GM23338 (cell line): ENCODE measurements at regions not wholly inside any gene's neighbourhood (a gene's known extent, or its start where the extent isn't known, plus 50 kb on each side); places are given as distances from the start of the nearest gene placed in this dataset.

ENCODE experiments used
- ATAC-seq: fragments of 200-7000 bp; cut with Tn5 transposase; 3 replicates; pipeline ENCODE4 v1.9.1; 2020
- DNase-seq: peaks from one replicate; pipeline ENCODE4 v3.0.0-alpha.2; 2015; ENCODE audit warnings: low spot score
- H2AFZ ChIP-seq: fragments of 200-600 bp; sonication (generic); 2 replicates; pipeline ENCODE4 v1.8.0; 2016; ENCODE audit warnings: antibody characterized with exemption, mild to moderate bottlenecking, moderate library complexity
- H3F3A ChIP-seq: fragments of 200-600 bp; sonication (generic); replicated peaks from 2 replicates; pipeline ENCODE4 v1.8.0; 2017; ENCODE audit warnings: antibody characterized with exemption, mixed run types, low read depth
- H3K27ac ChIP-seq: fragments of 200-600 bp; sonication (generic); 2 replicates; pipeline ENCODE4 v1.6.1; 2016; ENCODE audit warnings: low read depth
- H3K27me3 ChIP-seq: fragments of 200-600 bp; sonication (generic); 2 replicates; pipeline ENCODE4 v1.8.0; 2016; ENCODE audit warnings: mild to moderate bottlenecking, mixed run types, moderate library complexity; ENCODE audit not compliant: insufficient read depth
- H3K36me3 ChIP-seq: fragments of 200-600 bp; sonication (generic); 2 replicates; pipeline ENCODE4 v1.8.0; 2016; ENCODE audit warnings: mild to moderate bottlenecking; ENCODE audit not compliant: insufficient read depth
- H3K4me1 ChIP-seq: fragments of 200-600 bp; sonication (generic); 2 replicates; pipeline ENCODE4 v1.8.0; 2016; ENCODE audit warnings: mild to moderate bottlenecking, moderate library complexity; ENCODE audit not compliant: insufficient read depth
- H3K4me2 ChIP-seq: fragments of 200-600 bp; sonication (generic); 2 replicates; pipeline ENCODE4 v1.7.1; 2017; ENCODE audit warnings: mixed run types
- H3K4me3 ChIP-seq: fragments of 200-600 bp; sonication (generic); 2 replicates; pipeline ENCODE4 v1.6.1; 2016; ENCODE audit warnings: mixed run types
- H3K79me2 ChIP-seq: fragments of 200-600 bp; sonication (generic); replicated peaks from 2 replicates; pipeline ENCODE4 v1.8.0; 2017; ENCODE audit warnings: mild to moderate bottlenecking; ENCODE audit not compliant: insufficient read depth
- H3K9me2 ChIP-seq: fragments of 200-600 bp; sonication (generic); 2 replicates; pipeline ENCODE4 v1.8.0; 2017; ENCODE audit not compliant: insufficient read depth
- H4K20me1 ChIP-seq: fragments of 200-600 bp; sonication (generic); replicated peaks from 2 replicates; pipeline ENCODE4 v1.8.0; 2017; ENCODE audit warnings: mild to moderate bottlenecking; ENCODE audit not compliant: insufficient read depth
- H3K27ac Mint-ChIP-seq: 2 replicates; pipeline ENCODE4 v1.8.0; 2020; ENCODE audit warnings: inconsistent platforms, mild to moderate bottlenecking, moderate library complexity, mixed read lengths
- H3K27me3 Mint-ChIP-seq: 3 replicates; pipeline ENCODE4 v1.8.0; 2022; ENCODE audit warnings: low read depth, mild to moderate bottlenecking, moderate library complexity, mixed read lengths, inconsistent platforms; ENCODE audit not compliant: insufficient read depth, poor library complexity
- H3K36me3 Mint-ChIP-seq: 3 replicates; pipeline ENCODE4 v1.8.0; 2021; ENCODE audit warnings: low read depth, mild to moderate bottlenecking, inconsistent platforms, moderate library complexity, mixed read lengths
- H3K4me1 Mint-ChIP-seq: 3 replicates; pipeline ENCODE4 v1.8.0; 2020; ENCODE audit warnings: mild to moderate bottlenecking, inconsistent platforms, mixed read lengths
- H3K4me3 Mint-ChIP-seq: 3 replicates; pipeline ENCODE4 v1.8.0; 2021; ENCODE audit warnings: moderate library complexity, mild to moderate bottlenecking, inconsistent platforms, mixed read lengths
- H3K9me3 Mint-ChIP-seq: 3 replicates; pipeline ENCODE4 v1.8.0; 2020; ENCODE audit warnings: moderate library complexity, mild to moderate bottlenecking, inconsistent platforms, mixed read lengths
- CREB1 ChIP-seq: fragments of 250-450 bp; sonication (Bioruptor Pico); IDR thresholded peaks from 2 replicates; pipeline ENCODE4 v1.5.0; 2020; ENCODE audit warnings: low read depth, mild to moderate bottlenecking, moderate library complexity
- CTCF ChIP-seq, 2 experiments: fragments of 200-600 bp in 1 of 2; sonication (generic) in 1 of 2; conservative IDR thresholded peaks; 2 replicates each; pipeline versions ENCODE4 v1.5.1 to v1.6.1; 2016 to 2017; ENCODE audit warnings: antibody characterized with exemption in 2 of 2, low read depth in 2 of 2, mild to moderate bottlenecking in 2 of 2, moderate library complexity in 1 of 2
- ETS1 ChIP-seq: IDR thresholded peaks from 2 replicates; pipeline ENCODE4 v1.6.1; 2016; ENCODE audit warnings: antibody characterized with exemption
- EZH2 ChIP-seq: fragments of 200-600 bp; sonication (generic); IDR thresholded peaks from one replicate; pipeline ENCODE4 v1.8.0; 2017; ENCODE audit warnings: antibody characterized with exemption, mild to moderate bottlenecking, low read depth; ENCODE audit not compliant: unreplicated experiment
- EZH2phosphoT487 ChIP-seq: fragments of 200-600 bp; sonication (generic); IDR thresholded peaks from one replicate; pipeline ENCODE4 v1.8.1; 2018; ENCODE audit warnings: antibody characterized with exemption; ENCODE audit not compliant: unreplicated experiment
- JUNB ChIP-seq: IDR thresholded peaks from one replicate; pipeline ENCODE4 v1.6.1; 2016; ENCODE audit warnings: antibody characterized with exemption; ENCODE audit not compliant: unreplicated experiment
- POLR2AphosphoS5 ChIP-seq: IDR thresholded peaks from 2 replicates; pipeline ENCODE4 v1.6.1; 2016; ENCODE audit warnings: antibody characterized with exemption, low read depth
- STAT1 ChIP-seq: IDR thresholded peaks from one replicate; pipeline ENCODE4 v1.6.1; 2016; ENCODE audit warnings: antibody characterized with exemption; ENCODE audit not compliant: unreplicated experiment
- ZNF114 ChIP-seq: fragments of 250-450 bp; sonication (Bioruptor Pico); IDR thresholded peaks from 2 replicates; pipeline ENCODE4 v1.5.0; 2020; ENCODE audit warnings: mild to moderate bottlenecking, moderate library complexity
- ZNF331 ChIP-seq: fragments of 250-450 bp; sonication (Bioruptor Pico); IDR thresholded peaks from 2 replicates; pipeline ENCODE4 v1.5.0; 2020; ENCODE audit warnings: low read depth, mild to moderate bottlenecking, moderate library complexity
- ZNF462 ChIP-seq: fragments of 250-450 bp; sonication (Bioruptor Pico); IDR thresholded peaks from 2 replicates; pipeline ENCODE4 v1.5.0; 2020; ENCODE audit warnings: mild to moderate bottlenecking, moderate library complexity

- no peaks in the 10 kb centered on the region for H3K9me3 Mint-ChIP-seq
- Histone ChIP-seq H3K4me1 (no peaks in the 10 kb centered on the region), H3K4me3 (no peak overlapping the region), H3K4me2 (no peak overlapping the region), H3K27me3 (no peaks in the 10 kb centered on the region), H3F3A (no peaks in the 10 kb centered on the region), H3K36me3 (no peaks in the 10 kb centered on the region), H3K27ac (no peak overlapping the region), H3K79me2 (no peaks in the 10 kb centered on the region), H2AFZ (no peak overlapping the region), H4K20me1 (no peaks in the 10 kb centered on the region), H3K9me2 (0 out of 2 replicates have a peak, but pooled peaks cover 6% of the 10 kb centered on the region)
- ATAC-seq (no peak), DNase-seq (no peak)
- H3K4me3 Mint-ChIP-seq: no peak overlapping the region
- no peak overlapping the region for H3K27ac Mint-ChIP-seq
- H3K27me3 Mint-ChIP-seq: peaks cover 3% of the 10 kb centered on the region
- TF ChIP-seq EZH2 (no peak), ETS1 (no peak), POLR2AphosphoS5 (no peak), EZH2phosphoT487 (no peak), ZNF462 (CRISPR knock-in tag) (no peak), STAT1 (no peak), CTCF (conservative IDR thresholded peaks at IDR 0.05; ENCODE audit: low read depth in 2 of 2) (no peak), JUNB (no peak), ZNF331 (CRISPR knock-in tag) (no peak), ZNF114 (no peak), CREB1 (CRISPR knock-in tag) (no peak)
- no peaks in the 10 kb centered on the region for H3K4me1 Mint-ChIP-seq
- H3K36me3 Mint-ChIP-seq: no peaks in the 10 kb centered on the region
Measured at GRCh38 chr6:9593554-9593953, 821.3 kb downstream of the TFAP2A start.
